Iris pigment epithelial cell (primary cell): ENCODE measurements at regions not wholly inside any gene's neighbourhood (a gene's known extent, or its start where the extent isn't known, plus 50 kb on each side); places are given as distances from the start of the nearest gene placed in this dataset.
A peak's percentile ranks its signal among the peaks of the same experiment; 100 is the strongest.
"Not testable (repeated sequence)": the region's sequence is repeated elsewhere in the genome, so short reads cannot be mapped to it uniquely, and the experiment has no call there.

Experiments used
- DNase-seq: peaks from one replicate; pipeline ENCODE4 v3.0.0-alpha.2; 2011; ENCODE audit warnings: low read depth

DNA sequence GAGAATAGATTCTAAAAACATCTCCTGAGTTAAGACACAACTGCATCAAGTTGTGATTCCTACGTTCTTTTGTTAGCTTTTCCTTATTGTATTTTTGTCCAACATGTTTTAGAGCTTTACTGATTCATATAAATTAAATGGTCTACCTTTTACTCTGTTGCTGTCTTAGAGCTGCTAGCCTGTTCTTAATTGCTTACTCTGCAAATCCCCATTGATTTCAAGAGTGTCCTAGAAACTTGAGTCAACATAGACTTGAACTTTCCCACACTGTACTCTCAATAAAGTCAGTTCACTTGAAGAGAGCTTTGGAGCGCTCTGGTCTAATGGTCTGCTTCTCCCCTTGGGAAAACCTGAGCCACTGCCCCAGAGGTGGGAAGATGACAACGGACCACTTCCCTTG, 343.9 kb downstream of the CCER1 start:
- DNase-seq = no peak

DNA sequence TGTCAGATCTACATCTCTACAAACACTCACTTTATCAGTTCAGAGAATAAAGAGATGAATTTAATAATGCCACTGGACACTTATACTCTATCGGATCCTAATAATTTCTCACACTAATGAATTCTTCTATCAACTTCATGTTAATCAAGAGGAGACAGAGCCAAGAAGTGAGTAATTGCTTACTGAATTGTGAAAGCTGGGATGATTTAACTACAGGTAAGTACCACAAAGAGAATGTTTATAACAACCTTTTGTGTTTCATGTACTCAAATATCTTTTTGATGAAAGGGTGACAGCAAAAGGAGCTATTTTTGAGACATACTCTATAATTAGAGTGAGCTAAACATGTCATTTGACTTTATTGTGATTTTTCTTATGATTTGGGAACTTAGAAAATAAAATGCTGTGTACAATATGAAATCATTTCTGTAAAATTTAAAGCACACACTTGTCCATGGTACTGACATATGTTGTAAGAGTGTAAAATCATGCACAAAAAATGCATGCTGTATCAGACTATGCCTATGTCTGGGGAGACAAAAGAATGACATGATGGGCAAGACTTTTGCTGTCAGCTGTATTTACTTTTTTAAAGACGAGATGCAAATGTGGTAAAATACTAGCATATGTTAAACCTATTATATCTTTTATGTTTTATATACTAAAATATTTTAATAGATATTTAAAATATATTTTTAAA, 361.2 kb downstream of the CCER1 start:
- DNase-seq = no peak

DNA sequence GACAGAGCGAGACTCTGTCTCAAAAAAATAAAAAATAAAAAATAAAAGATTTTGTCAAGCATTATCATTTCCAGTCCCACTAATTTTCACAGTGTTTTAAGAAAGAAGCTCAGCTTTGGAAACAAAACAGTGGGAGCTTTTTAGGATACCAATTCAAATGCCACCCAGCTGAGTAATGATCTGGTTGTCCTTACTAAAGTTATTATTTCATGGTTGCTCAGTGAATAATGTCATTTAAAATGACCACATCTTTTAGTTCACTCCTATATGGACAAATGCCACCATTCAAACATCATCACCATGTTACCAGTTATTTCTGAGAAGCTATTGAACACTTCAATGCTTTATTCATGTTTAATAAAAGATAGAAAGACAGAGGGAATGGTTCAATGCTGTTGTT, 365.0 kb downstream of the CCER1 start:
- DNase-seq = no peak

DNA sequence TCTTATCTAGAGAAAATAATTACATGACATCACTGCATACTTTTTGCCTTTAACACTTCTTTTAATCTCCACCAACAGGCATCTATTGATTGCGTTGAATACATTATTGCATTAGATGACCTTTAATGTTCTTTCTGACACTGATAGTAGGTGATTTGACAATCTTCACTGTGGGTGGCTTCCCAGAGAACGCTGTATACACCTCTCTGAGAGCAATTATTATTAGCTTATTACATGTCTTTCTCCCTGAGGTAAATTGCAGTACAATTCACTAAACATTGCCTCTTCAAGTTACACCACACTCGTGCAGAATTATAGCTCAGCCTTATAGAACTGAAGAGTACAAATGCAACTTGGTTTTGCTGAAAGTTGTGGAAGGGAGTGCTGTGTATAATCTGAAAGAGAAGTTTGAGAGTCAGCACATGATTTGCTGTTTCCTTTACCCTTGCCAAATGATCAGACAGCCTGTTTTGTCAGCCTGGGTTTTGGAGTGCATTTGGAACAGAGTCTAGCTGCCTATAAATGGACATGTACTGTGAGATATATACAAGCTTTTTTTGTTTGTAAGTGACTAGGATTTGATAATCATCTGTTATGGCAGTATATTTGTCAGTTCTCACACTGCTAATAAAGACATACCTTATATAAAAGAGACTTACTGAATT, 369.2 kb downstream of the CCER1 start:
- no peak for DNase-seq

DNA sequence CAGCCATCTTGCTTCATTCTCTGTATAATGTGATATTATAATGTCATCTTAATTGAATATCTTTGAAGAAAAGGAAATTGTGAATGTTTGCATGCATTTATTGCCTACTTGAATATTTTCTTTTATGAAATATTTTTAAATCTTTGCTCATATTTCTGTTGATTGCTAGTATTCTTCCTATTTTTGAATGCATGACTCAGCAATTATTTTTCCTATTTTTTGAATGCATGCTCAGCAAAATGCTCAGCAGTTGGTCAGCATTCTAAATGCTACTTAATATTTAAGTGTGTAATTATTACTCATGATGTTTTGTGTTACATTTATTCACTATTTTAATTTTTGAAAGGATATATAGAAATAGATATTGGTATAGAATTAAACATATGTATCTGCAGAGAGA, 378.3 kb downstream of the CCER1 start:
- no peak for DNase-seq

DNA sequence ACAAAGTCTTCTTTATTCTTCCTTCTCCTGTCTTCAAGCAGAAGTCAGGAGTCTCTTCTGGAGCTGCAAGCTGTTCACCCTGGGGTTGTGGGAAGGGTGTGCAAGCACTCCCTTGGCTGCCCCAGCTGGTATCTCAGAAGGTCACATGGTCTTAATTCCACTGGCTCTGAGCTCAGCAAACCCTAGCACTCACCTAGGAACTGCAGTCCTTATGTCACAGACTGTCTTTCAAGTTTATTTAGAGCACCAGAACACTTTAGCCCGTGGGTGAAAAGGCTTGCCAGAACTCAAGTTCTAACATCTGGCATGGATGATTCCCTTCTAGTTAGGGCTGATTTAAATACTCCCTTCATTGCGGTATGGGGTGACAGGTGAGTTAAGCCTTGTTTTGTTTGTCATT, 379.0 kb downstream of the CCER1 start:
- no peak for DNase-seq

DNA sequence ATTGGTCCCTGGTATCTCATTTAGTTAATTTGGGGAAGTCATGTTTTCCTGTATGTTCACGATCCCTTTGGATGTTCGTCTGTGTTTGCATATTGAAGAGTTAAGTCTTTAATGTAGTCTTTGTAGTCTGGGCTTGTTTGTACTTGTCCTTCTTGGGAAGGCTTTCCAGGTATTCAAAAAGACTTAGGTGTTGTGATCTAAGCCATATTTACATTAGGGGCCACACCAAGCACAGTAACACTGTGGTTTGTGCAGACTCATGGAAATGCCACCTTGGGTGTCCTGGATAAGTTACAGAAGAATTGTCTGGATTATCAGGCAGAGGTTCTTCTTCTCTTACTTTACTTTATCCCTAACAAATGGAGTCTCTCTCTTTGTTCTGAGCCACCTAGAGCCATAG, 380.3 kb downstream of the CCER1 start:
- DNase-seq = no peak

DNA sequence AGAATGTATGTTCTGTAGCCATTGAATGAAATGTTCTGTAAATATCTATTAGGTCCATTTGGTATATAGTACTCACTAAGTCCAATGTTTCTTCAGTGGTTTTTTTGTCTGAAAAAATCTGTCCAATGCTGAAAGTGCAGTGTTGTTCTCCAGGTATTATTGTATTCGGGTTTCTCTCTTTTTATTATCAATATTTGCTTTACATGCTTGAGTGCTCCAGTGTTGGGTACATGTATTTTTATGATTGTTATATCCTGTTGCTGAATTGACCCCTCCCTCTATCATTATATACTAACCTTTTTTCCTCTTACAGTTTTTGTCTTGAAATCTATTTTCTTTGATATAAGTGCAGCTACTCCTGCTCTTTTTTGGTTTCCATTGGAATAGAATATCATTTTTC, 382.2 kb downstream of the CCER1 start:
- no peak for DNase-seq

DNA sequence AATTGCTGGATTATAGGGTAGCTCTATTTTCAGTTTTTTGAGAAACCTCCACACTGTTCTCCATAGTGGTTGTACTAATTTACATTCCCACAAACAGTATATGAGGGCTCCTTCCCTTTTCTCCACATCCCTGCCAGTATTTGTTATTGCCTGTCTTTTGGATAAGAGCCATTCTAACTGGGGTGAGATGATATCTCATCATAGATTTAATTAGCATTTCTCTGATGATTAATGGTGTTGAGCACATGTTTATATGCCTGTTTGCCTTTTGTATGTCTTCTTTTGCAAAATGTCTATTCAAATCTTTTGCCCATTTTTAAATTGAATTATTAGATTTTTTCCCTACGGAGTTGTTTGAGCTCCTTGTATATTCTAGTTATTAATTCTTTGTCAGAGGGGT, 385.3 kb downstream of the CCER1 start:
- DNase-seq = no peak

DNA sequence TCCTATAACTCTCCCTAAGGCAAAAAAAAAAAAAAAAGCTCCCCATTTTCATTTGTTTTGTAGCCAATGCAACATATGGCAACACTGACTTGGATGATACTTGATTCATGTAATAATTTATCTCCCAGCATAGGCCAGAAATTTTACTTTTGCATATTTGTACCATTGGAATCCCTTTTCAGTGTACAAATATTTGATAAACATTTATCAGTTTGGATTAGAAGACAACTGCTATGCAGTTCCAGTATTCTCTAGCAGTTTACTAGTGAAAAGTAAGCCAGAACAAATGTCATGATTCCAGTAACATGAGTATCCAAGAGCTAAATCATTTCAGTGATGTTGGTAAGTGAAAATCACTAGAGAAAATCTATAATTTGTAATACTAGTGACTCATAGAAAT, 392.3 kb downstream of the CCER1 start:
- DNase-seq = no peak

DNA sequence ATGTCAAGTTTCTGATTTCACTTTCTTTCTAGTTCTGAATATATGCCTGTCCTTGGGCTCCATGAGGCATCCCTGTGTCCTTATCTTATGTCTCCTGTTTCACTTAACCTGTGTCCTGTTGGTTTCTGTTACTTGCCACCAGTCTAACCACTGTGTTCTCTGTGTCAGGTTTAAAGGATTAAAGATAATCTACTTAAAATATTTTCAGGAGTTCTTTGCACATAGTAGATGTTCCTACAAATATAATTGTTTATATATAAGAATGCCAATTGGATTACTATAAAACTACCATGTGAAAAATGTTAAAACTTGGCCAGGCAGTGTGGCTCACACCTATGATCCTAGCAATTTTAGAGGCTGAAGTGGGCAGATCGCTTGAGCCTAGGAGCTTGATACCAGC, 406.4 kb downstream of the CCER1 start:
- DNase-seq = no peak

DNA sequence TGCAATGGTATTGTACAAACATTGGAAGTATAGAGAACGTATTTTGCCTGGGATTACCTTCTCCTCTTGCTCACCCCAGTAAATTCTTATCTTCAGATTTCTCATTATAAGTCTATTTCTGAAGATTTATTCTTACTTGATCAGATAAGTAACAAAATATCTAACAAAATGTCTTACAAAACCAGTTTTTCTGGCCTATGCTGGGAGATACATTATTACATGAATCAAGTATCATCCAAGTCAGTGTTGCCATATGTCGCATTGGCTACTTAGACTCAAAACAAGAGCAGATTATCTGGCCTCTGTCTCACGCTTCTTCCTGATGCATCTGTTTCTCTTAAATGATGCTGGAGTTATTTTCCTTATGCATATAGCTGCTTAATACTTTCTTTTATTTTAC, 408.5 kb downstream of the CCER1 start:
- DNase-seq = no peak

DNA sequence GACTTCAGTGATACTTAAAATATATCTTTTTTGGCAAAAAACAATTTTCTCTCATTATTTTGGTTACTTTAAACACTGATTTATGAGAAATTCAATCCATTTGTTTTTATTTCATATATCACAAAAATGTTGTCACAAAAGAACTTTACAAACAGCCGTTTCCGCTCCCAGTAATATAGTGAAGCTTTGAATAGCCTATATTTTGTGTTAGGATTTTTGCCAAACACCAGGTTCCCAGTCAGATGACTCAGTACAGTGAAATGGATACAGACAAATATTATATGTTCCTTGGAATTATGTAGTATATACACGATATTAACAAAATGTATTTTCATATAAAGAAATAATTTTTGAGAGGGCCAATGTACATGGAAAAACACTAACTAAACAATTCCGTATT, 411.1 kb downstream of the CCER1 start:
- DNase-seq = peak; percentile 29

DNA sequence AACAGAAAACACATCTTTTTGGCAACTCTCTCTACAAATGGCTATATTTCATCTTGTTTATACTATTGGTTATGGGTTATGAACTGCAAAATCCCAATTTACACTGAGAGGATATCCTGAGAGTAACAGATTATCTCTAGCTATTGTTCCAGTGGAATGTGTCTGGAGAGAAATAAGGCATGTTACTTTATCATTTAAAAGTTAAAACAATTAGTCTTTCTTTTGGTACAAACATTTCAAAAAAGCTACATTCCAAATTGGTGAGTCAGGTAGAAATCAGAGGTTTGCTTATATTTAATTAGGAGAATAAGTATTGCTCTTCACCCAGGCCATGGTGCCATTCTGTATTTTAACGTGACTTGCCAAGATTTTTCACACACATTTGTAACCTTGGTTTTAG, 411.6 kb downstream of the CCER1 start:
- peak; percentile 25 for DNase-seq

DNA sequence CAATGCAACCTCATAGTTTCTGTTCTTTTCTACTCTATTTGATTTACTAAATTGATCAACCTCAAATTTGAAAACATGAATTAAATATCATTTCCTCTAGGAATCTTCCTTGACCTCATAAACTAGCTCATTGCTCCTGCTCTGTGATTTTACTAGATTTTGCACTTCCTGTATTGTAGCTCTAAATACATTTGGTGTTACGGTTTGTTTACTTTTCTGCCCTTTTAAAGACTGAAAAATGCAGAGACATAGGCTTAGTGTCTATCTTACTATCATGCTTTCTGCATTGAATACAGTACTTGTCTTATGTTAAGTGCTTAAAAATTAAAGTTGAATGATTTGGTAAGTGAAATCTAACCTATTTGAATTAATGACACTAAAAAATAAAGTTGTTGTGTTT, 412.1 kb downstream of the CCER1 start:
- not testable (repeated sequence) for DNase-seq

DNA sequence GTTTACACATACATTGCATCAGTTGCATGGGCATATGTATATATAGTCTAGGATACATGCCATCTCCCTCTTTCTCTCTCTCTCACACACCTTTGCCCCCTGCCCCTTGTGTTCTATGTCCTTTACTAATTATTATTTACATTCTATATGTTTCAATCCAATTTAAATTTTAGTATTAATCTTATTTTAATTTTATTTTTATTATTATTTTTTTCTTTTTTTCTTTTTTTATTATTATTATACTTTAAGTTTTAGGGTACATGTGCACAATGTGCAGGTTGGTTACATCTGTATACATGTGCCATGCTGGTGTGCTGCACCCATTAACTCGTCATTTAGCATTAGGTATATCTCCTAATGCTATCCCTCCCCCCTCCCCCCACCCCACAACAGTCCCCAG, 421.1 kb downstream of the CCER1 start:
- not testable (repeated sequence) for DNase-seq

DNA sequence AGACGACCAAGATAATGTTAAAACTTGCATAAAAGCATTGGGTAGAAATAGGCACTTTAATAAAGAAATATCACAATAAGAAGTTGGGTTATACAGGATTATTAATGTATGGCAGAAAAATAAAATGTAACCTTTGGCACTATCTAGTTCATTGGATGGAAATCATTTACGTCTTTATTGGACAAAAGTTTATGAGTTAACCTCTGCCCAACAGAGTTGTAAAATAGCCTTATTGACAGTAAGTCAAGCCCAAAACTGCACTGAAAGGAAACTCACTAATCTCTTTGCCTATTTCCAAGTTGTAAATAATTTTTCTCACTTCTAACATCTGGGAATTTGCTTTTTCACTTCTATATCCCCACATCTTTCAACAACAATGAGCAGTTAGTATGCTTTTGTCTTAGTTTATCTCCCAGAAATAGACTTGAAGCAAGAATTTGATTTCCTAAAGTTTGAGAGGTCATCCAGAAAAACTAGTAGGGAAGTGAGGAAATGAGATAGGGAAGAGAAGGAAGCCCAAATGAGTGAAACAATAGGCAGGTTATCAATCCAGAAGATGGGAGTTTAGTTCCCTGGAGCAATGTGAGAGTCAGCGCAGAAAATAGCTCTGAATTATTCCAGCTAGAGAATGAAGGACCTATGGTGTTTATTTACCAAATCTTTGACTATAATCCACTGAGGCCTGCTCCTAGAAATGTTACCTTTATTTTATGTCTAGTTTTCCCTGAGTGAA, 434.8 kb downstream of the CCER1 start:
- no peak for DNase-seq

DNA sequence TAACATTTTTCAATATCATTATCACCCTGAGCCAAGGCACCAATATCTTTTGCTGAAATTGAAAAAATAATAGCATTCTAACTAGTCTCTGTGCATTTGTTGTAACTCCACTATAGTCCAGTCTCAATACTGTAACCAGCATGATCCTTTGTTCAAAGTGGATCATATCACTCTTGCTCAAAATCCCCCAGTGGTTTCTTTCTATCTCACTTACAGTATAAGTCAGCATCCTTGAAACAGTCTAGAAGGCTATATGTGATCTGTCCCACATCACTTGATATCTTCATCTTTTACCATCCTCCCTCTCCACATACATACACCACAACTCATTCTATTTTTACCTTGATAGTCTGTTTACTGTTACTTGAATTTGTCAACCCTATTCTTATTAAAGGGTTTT, 435.7 kb downstream of the CCER1 start:
- DNase-seq = no peak

DNA sequence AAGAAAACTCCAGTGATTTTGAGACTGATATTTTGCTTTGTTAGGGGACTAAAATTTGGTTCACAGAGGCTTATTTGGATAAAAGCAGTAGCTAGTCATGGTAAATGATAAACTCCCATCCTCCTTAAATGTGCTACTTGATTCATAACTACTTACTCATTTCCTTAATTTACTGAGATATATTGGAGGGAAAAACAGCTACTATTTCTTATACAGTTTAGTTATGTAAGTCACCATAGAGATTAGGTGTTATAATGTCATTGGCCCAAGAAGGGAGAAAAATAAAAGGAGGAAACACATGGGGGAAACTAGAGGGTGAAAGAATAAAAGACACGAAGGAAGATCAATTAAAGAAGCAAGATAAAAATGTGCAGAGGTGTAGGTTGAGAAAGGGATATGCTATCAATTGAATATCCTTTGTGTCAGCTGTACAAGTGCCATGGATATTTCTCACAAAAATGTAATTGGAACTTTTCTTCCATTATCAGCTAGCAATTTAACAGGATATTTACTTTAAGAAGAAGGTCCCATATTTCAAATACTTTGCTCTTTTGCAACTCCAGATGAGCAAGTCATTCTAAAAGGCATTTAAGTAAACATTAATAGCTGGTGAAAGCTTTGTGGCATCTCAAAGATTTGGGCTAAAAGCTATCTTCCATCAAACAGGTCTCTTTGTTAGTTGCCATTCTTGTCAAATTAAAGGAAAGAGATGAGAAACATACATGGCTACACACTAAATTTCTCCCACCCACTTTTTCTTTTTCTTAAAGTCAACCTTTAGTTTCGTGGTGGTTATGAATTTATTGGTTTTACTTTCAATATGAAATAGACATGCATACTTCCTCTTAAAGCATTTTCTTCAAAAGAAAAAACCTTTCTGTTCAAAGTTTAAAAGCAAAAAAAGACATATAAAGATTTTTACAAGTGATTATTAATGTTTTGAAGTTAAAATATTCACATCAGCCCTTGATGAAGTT, 439.5 kb downstream of the CCER1 start:
- peak; percentile 53 for DNase-seq

DNA sequence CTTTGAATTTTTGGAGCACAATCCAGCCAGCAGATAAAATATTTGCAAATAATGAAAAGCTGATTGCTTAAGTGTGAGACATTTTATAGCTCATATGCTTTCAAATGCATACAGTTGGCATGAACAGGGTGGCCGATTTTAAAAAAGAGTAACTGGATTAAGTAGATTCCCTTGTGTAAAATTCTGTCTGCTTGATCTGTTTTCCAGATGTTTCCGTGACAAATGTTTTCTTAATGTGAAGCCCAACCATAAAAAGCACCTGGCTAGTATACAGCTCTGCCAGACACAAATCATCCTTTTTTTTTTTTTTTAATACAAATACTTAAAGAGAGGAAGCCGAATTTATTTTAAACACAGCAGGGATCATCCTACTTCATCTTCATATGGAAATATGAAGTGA, 440.7 kb downstream of the CCER1 start:
- no peak for DNase-seq

DNA sequence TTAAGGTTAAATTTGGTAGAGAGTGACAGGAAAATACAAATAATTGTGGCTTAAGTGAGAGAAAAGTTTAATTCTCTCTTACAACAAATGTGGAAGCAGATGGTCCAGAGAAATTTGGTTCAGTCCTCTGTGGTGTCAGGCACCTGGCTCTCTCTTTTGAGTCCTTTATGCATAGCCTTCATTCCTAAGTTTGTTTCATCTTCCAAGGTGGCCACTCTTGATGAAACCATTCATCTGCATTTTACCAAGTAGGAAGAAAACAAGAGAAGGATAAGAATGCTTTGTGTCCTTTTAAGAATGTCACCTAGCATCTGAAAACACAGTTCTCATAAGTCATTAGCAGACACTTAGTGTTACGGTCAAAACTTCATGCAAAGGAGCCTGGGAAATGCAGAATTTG, 442.5 kb downstream of the CCER1 start:
- DNase-seq = no peak

DNA sequence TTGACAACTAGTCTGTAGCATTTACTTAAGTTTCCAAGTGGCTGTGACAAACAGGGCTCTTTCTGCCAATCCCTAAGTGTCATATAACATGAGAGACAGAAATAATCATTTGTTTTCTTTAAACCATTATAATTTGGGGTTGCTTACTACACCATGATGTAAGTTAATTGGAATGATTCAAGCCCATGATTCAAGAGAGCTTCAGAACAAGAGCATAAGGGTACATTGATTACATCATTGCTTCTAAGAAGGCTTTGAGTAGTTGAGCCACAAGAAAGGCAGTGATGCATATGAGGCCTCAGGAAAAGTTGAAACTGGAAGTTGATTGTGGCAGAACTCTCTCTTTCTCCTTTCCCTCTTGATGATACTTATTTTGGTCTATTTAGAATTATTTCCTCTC, 444.0 kb downstream of the CCER1 start:
- DNase-seq = peak; percentile 60
